ENCODE measurements at regions not wholly inside any gene's neighbourhood (a gene's known extent, or its start where the extent isn't known, plus 50 kb on each side); places are given as distances from the start of the nearest gene placed in this dataset.
"Not testable (repeated sequence)": the region's sequence is repeated elsewhere in the genome, so short reads cannot be mapped to it uniquely, and the experiment has no call there.

DNA sequence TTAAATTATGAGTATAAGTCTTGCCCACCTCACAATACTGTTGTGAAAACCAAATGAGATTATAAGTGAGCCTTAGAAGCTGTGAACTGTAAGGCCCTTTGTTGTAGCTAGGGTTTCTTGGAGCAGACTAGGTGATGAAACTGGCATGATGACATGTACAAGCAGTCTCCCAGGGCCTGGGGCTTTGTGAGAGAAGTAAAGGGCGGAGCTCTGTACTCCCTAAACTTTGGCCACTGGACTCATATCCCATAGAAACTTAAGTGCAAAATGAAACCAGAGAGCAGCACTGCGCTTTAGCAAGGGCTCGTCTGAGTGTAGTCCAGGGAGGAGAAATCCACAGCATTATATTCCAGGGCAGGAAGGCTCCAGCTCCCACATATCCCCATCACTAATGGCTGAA lies 385.6 kb upstream of the FGF16 start:
- intact Hi-C loops (cut with DNase I) = no loop called here
- Histone ChIP-seq H3K9me3 (ENCODE audit: control insufficient read depth in 2 of 3, insufficient read depth in 1 of 3, low read length in 3 of 3) (no peaks in the 10 kb centered on the region), H3K4me3 (ENCODE audit: low read length in 3 of 3) (no peak overlapping the region), H3K36me3 (ENCODE audit: control insufficient read depth in 2 of 3, insufficient read depth in 3 of 3, low read length in 3 of 3) (no peaks in the 10 kb centered on the region), H3K27ac (ENCODE audit: low read depth in 2 of 2, low read length in 2 of 2) (no peak overlapping the region), H3K9ac (ENCODE audit: low read length in 3 of 3) (no peak overlapping the region), H3K4me1 (ENCODE audit: control insufficient read depth in 2 of 3, insufficient read depth in 2 of 3, low read depth in 1 of 3, low read length in 3 of 3) (no peaks in the 10 kb centered on the region), H3K27me3 (ENCODE audit: control insufficient read depth, insufficient read depth, low read length) (no peaks in the 10 kb centered on the region)
- TF ChIP-seq, protein P1, sequence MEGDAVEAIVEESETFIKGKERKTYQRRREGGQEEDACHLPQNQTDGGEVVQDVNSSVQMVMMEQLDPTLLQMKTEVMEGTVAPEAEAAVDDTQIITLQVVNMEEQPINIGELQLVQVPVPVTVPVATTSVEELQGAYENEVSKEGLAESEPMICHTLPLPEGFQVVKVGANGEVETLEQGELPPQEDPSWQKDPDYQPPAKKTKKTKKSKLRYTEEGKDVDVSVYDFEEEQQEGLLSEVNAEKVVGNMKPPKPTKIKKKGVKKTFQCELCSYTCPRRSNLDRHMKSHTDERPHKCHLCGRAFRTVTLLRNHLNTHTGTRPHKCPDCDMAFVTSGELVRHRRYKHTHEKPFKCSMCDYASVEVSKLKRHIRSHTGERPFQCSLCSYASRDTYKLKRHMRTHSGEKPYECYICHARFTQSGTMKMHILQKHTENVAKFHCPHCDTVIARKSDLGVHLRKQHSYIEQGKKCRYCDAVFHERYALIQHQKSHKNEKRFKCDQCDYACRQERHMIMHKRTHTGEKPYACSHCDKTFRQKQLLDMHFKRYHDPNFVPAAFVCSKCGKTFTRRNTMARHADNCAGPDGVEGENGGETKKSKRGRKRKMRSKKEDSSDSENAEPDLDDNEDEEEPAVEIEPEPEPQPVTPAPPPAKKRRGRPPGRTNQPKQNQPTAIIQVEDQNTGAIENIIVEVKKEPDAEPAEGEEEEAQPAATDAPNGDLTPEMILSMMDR (IDR thresholded peaks at IDR 0.05; ENCODE audit: borderline replicate concordance, extremely low read depth, insufficient read depth) = no peak
- no peak for FAIRE-seq
- DNase-seq = no peak

- H3K4me3 ChIP-seq (ENCODE audit: low read length in 3 of 3) = no peak overlapping the region
- H3K9ac ChIP-seq (ENCODE audit: low read length in 3 of 3) = no peak overlapping the region
- H3K27ac ChIP-seq (ENCODE audit: low read depth in 2 of 2, low read length in 2 of 2) = no peak overlapping the region
- no peak for FAIRE-seq
- H3K27me3 ChIP-seq (ENCODE audit: control insufficient read depth, insufficient read depth, low read length) = no peaks in the 10 kb centered on the region
- H3K4me1 ChIP-seq (ENCODE audit: control insufficient read depth in 2 of 3, insufficient read depth in 2 of 3, low read depth in 1 of 3, low read length in 3 of 3) = no peaks in the 10 kb centered on the region
- no peaks in the 10 kb centered on the region for H3K9me3 ChIP-seq (ENCODE audit: control insufficient read depth in 2 of 3, insufficient read depth in 1 of 3, low read length in 3 of 3)
- DNase-seq = no peak
- TF ChIP-seq, protein P1 (IDR thresholded peaks at IDR 0.05; ENCODE audit: borderline replicate concordance, extremely low read depth, insufficient read depth) = no peak
- intact Hi-C loops (cut with DNase I) = no loop called here
- H3K36me3 ChIP-seq (ENCODE audit: control insufficient read depth in 2 of 3, insufficient read depth in 3 of 3, low read length in 3 of 3) = no peaks in the 10 kb centered on the region
Measured at GRCh38 chrX:77065896-77066295, 381.3 kb upstream of the FGF16 start.

GRCh38 chrX:77070202-77070918 lies 376.8 kb upstream of the FGF16 start:
- intact Hi-C loops (cut with DNase I) = no loop called here
- Histone ChIP-seq H3K4me1 (ENCODE audit: control insufficient read depth in 2 of 3, insufficient read depth in 2 of 3, low read depth in 1 of 3, low read length in 3 of 3) (no peaks in the 10 kb centered on the region), H3K9me3 (ENCODE audit: control insufficient read depth in 2 of 3, insufficient read depth in 1 of 3, low read length in 3 of 3) (no peaks in the 10 kb centered on the region), H3K4me3 (ENCODE audit: low read length in 3 of 3) (no peak overlapping the region), H3K36me3 (ENCODE audit: control insufficient read depth in 2 of 3, insufficient read depth in 3 of 3, low read length in 3 of 3) (no peaks in the 10 kb centered on the region), H3K27me3 (ENCODE audit: control insufficient read depth, insufficient read depth, low read length) (no peaks in the 10 kb centered on the region), H3K9ac (ENCODE audit: low read length in 3 of 3) (no peak overlapping the region), H3K27ac (ENCODE audit: low read depth in 2 of 2, low read length in 2 of 2) (no peak overlapping the region)
- FAIRE-seq (no peak), DNase-seq (no peak)
- TF ChIP-seq, protein P1 (IDR thresholded peaks at IDR 0.05; ENCODE audit: borderline replicate concordance, extremely low read depth, insufficient read depth) = no peak

- FAIRE-seq = no peak
- no peak overlapping the region for H3K4me3 ChIP-seq (ENCODE audit: low read length in 3 of 3)
- TF ChIP-seq, protein P1 (IDR thresholded peaks at IDR 0.05; ENCODE audit: borderline replicate concordance, extremely low read depth, insufficient read depth) = no peak
- intact Hi-C loops (cut with DNase I) = no loop called here
- no peaks in the 10 kb centered on the region for H3K4me1 ChIP-seq (ENCODE audit: control insufficient read depth in 2 of 3, insufficient read depth in 2 of 3, low read depth in 1 of 3, low read length in 3 of 3)
- no peaks in the 10 kb centered on the region for H3K9me3 ChIP-seq (ENCODE audit: control insufficient read depth in 2 of 3, insufficient read depth in 1 of 3, low read length in 3 of 3)
- DNase-seq = no peak
- no peaks in the 10 kb centered on the region for H3K36me3 ChIP-seq (ENCODE audit: control insufficient read depth in 2 of 3, insufficient read depth in 3 of 3, low read length in 3 of 3)
- no peaks in the 10 kb centered on the region for H3K27me3 ChIP-seq (ENCODE audit: control insufficient read depth, insufficient read depth, low read length)
- no peak overlapping the region for H3K27ac ChIP-seq (ENCODE audit: low read depth in 2 of 2, low read length in 2 of 2)
- H3K9ac ChIP-seq (ENCODE audit: low read length in 3 of 3) = no peak overlapping the region
Measured at GRCh38 chrX:77076896-77077295, 370.3 kb upstream of the FGF16 start.

GRCh38 chrX:77081237-77081636 lies 366.0 kb upstream of the FGF16 start:
- DNase-seq; H3K4me1 ChIP-seq (ENCODE audit: control insufficient read depth in 2 of 3, insufficient read depth in 2 of 3, low read depth in 1 of 3, low read length in 3 of 3); H3K27ac ChIP-seq (ENCODE audit: low read depth in 2 of 2, low read length in 2 of 2); H3K36me3 ChIP-seq (ENCODE audit: control insufficient read depth in 2 of 3, insufficient read depth in 3 of 3, low read length in 3 of 3); H3K27me3 ChIP-seq (ENCODE audit: control insufficient read depth, insufficient read depth, low read length); FAIRE-seq; intact Hi-C loops (cut with DNase I); H3K4me3 ChIP-seq (ENCODE audit: low read length in 3 of 3); H3K9ac ChIP-seq (ENCODE audit: low read length in 3 of 3); H3K9me3 ChIP-seq (ENCODE audit: control insufficient read depth in 2 of 3, insufficient read depth in 1 of 3, low read length in 3 of 3): not testable (repeated sequence)

All from kidney (tissue), 13 donors.